SK-N-MC (cell line): ENCODE measurements at regions not wholly inside any gene's neighbourhood (a gene's known extent, or its start where the extent isn't known, plus 50 kb on each side); places are given as distances from the start of the nearest gene placed in this dataset.

Experiments
- EZH2 ChIP-seq: fragments of 200-600 bp; sonication (generic); IDR thresholded peaks from one replicate; pipeline ENCODE4 v1.6.1; 2017; ENCODE audit warnings: antibody characterized with exemption
- POLR2AphosphoS5 ChIP-seq: IDR thresholded peaks from 2 replicates; pipeline ENCODE4 v1.6.1; 2012; ENCODE audit warnings: mild to moderate bottlenecking, low read depth, low read length, borderline replicate concordance

- TF ChIP-seq EZH2 (no peak), POLR2AphosphoS5 (no peak)
These were observed 51.8 kb upstream of the LINGO1 start for GRCh38 chr15:77684341-77685081.
